ENCODE measurements at regions not wholly inside any gene's neighbourhood (a gene's known extent, or its start where the extent isn't known, plus 50 kb on each side); places are given as distances from the start of the nearest gene placed in this dataset.

GRCh38 chr9:3027210-3027609 is 183.3 kb upstream of the PUM3 start:
- no peak for TF ChIP-seq CTCF (conservative IDR thresholded peaks at IDR 0.05; ENCODE audit: low read length)
- TF ChIP-seq EZH2phosphoT487 (IDR thresholded peaks at IDR 0.05; ENCODE audit: borderline replicate concordance): no peak

All from Loucy (cell line).